Left ventricle myocardium superior (tissue), 1 donor: ENCODE measurements at regions not wholly inside any gene's neighbourhood (a gene's known extent, or its start where the extent isn't known, plus 50 kb on each side); places are given as distances from the start of the nearest gene placed in this dataset.

Experiments used
- ATAC-seq: fragments of 200-7000 bp; cut with Tn5 transposase; one replicate; pipeline ENCODE4 v1.9.1; 2020; ENCODE audit warnings: mild to moderate bottlenecking, moderate library complexity
- DNase-seq: peaks from one replicate; pipeline ENCODE4 v3.0.0-alpha.2; 2020
- intact Hi-C: fragments of 100-400 bp; cut with micrococcal nuclease; formaldehyde crosslinking; loops from one replicate; pipeline ENCODE4 v1.11.0; 2022
- donor health status: DM: no; HTN: yes; CAD: no; lungs with severe emphysema.

GRCh38 chr11:115665175-115665821 lies 161.1 kb upstream of the CADM1 start:
- ATAC-seq (peak; percentile 71), DNase-seq (no peak)
- intact Hi-C loops: no loop called here

GRCh38 chr11:115664313-115664712 lies 160.1 kb upstream of the CADM1 start:
- DNase-seq (no peak), ATAC-seq (no peak)
- intact Hi-C loops: no loop called here

- intact Hi-C loops: no loop called here
- ATAC-seq: no peak
Observed at GRCh38 chr11:115663790-115664189, 159.6 kb upstream of the CADM1 start.

GRCh38 chr11:115660030-115660805 lies 156.0 kb upstream of the CADM1 start:
- no peak for DNase-seq
- ATAC-seq: peak; percentile 38
- intact Hi-C loops: no loop called here

More at GRCh38 chr11:115663790-115664189, 159.6 kb upstream of the CADM1 start:
- DNase-seq: no peak

GRCh38 chr11:115659061-115659963 lies 155.1 kb upstream of the CADM1 start:
- ATAC-seq (peak; percentile 87), DNase-seq (peak; percentile 58)
- intact Hi-C loops: no loop called here

GRCh38 chr11:115657586-115657985 lies 153.4 kb upstream of the CADM1 start:
- no peak for DNase-seq
- intact Hi-C loops: no loop called here
- no peak for ATAC-seq

- intact Hi-C loops: no loop called here
- DNase-seq (no peak), ATAC-seq (no peak)
Observed at GRCh38 chr11:115656669-115657068, 152.5 kb upstream of the CADM1 start.

GRCh38 chr11:115656041-115656440 lies 151.8 kb upstream of the CADM1 start:
- ATAC-seq (no peak), DNase-seq (no peak)
- intact Hi-C loops: no loop called here

GRCh38 chr11:115654792-115655191 lies 150.6 kb upstream of the CADM1 start:
- intact Hi-C loops: no loop called here
- no peak for DNase-seq
- no peak for ATAC-seq

- intact Hi-C loops: no loop called here
- ATAC-seq: no peak
- DNase-seq: no peak
Observed at GRCh38 chr11:115653926-115654325, 149.7 kb upstream of the CADM1 start.

- ATAC-seq (no peak), DNase-seq (no peak)
- intact Hi-C loops: no loop called here
Observed at GRCh38 chr11:115653076-115653475, 148.9 kb upstream of the CADM1 start.

- no peak for ATAC-seq
Observed at GRCh38 chr11:115652496-115652895, 148.3 kb upstream of the CADM1 start.

GRCh38 chr11:115652094-115652493 lies 147.9 kb upstream of the CADM1 start:
- ATAC-seq (peak; percentile 89), DNase-seq (no peak)
- intact Hi-C loops: no loop called here

More at GRCh38 chr11:115652496-115652895, 148.3 kb upstream of the CADM1 start:
- no peak for DNase-seq
- intact Hi-C loops: no loop called here

- intact Hi-C loops: no loop called here
- ATAC-seq: no peak
- DNase-seq: no peak
Observed at GRCh38 chr11:115649461-115649860, 145.2 kb upstream of the CADM1 start.

GRCh38 chr11:115645631-115646317 lies 141.6 kb upstream of the CADM1 start:
- peak; percentile 75 for DNase-seq
- peak; percentile 78 for ATAC-seq
- intact Hi-C loops: no loop called here

- no peak for DNase-seq
- no peak for ATAC-seq
- intact Hi-C loops: no loop called here
Observed at GRCh38 chr11:115644856-115645255, 140.6 kb upstream of the CADM1 start.

GRCh38 chr11:115643549-115644270 lies 139.5 kb upstream of the CADM1 start:
- DNase-seq: no peak
- intact Hi-C loops: no loop called here
- no peak for ATAC-seq

GRCh38 chr11:115642660-115643059 lies 138.4 kb upstream of the CADM1 start:
- DNase-seq (no peak), ATAC-seq (no peak)
- intact Hi-C loops: no loop called here
